ENCODE measurements at regions not wholly inside any gene's neighbourhood (a gene's known extent, or its start where the extent isn't known, plus 50 kb on each side); places are given as distances from the start of the nearest gene placed in this dataset.
A peak's percentile ranks its signal among the peaks of the same experiment; 100 is the strongest.

GRCh38 chr6:168216751-168217191 is 102.8 kb downstream of the DACT2 start:
- TF ChIP-seq NFE2L1 (CRISPR knock-in tag; IDR thresholded peaks at IDR 0.05) = no peak
- TF ChIP-seq, protein P1, sequence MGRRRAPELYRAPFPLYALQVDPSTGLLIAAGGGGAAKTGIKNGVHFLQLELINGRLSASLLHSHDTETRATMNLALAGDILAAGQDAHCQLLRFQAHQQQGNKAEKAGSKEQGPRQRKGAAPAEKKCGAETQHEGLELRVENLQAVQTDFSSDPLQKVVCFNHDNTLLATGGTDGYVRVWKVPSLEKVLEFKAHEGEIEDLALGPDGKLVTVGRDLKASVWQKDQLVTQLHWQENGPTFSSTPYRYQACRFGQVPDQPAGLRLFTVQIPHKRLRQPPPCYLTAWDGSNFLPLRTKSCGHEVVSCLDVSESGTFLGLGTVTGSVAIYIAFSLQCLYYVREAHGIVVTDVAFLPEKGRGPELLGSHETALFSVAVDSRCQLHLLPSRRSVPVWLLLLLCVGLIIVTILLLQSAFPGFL (CRISPR knock-in tag; IDR thresholded peaks at IDR 0.05; ENCODE audit: borderline replicate concordance) = no peak
- no peak for TF ChIP-seq FOXK1 (CRISPR knock-in tag; IDR thresholded peaks at IDR 0.05)
- TF ChIP-seq HMGXB4 (CRISPR knock-in tag; IDR thresholded peaks at IDR 0.05) = no peak
- TF ChIP-seq ESRRA (CRISPR knock-in tag; IDR thresholded peaks at IDR 0.05; ENCODE audit: borderline replicate concordance) = no peak
- TF ChIP-seq SOX15 (CRISPR knock-in tag; IDR thresholded peaks at IDR 0.05) = no peak
- no peak for TF ChIP-seq ZMAT4 (CRISPR knock-in tag; IDR thresholded peaks at IDR 0.05)
- TF ChIP-seq JUN (CRISPR knock-in tag; IDR thresholded peaks at IDR 0.05) = no peak
- no peak for TF ChIP-seq ZNF532 (CRISPR knock-in tag; IDR thresholded peaks at IDR 0.05; ENCODE audit: borderline replicate concordance)
- no peak for TF ChIP-seq ZNF425 (CRISPR knock-in tag; conservative IDR thresholded peaks at IDR 0.05)
- TF ChIP-seq ZNF121 (CRISPR knock-in tag; IDR thresholded peaks at IDR 0.05) = no peak
- TF ChIP-seq, protein P2, sequence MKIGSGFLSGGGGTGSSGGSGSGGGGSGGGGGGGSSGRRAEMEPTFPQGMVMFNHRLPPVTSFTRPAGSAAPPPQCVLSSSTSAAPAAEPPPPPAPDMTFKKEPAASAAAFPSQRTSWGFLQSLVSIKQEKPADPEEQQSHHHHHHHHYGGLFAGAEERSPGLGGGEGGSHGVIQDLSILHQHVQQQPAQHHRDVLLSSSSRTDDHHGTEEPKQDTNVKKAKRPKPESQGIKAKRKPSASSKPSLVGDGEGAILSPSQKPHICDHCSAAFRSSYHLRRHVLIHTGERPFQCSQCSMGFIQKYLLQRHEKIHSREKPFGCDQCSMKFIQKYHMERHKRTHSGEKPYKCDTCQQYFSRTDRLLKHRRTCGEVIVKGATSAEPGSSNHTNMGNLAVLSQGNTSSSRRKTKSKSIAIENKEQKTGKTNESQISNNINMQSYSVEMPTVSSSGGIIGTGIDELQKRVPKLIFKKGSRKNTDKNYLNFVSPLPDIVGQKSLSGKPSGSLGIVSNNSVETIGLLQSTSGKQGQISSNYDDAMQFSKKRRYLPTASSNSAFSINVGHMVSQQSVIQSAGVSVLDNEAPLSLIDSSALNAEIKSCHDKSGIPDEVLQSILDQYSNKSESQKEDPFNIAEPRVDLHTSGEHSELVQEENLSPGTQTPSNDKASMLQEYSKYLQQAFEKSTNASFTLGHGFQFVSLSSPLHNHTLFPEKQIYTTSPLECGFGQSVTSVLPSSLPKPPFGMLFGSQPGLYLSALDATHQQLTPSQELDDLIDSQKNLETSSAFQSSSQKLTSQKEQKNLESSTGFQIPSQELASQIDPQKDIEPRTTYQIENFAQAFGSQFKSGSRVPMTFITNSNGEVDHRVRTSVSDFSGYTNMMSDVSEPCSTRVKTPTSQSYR (CRISPR knock-in tag; IDR thresholded peaks at IDR 0.05) = no peak
- no peak for TF ChIP-seq OVOL2 (CRISPR knock-in tag; IDR thresholded peaks at IDR 0.05; ENCODE audit: borderline replicate concordance)
- TF ChIP-seq E2F5 (CRISPR knock-in tag; IDR thresholded peaks at IDR 0.05) = no peak
- no peak for TF ChIP-seq ZNF263 (CRISPR knock-in tag; IDR thresholded peaks at IDR 0.05; ENCODE audit: low read depth)
- no peak for TF ChIP-seq JAZF1 (CRISPR knock-in tag; IDR thresholded peaks at IDR 0.05)
- no peak for TF ChIP-seq MYBL2 (CRISPR knock-in tag; IDR thresholded peaks at IDR 0.05)
- Mint-ChIP-seq H3K9me3 (no peaks in the 10 kb centered on the region), H3K36me3 (no peaks in the 10 kb centered on the region), H3K4me3 (no peak overlapping the region), H3K27ac (peak overlapping the region; percentile 49; the same call in 1 of the 2 replicates), H3K4me1 (peaks cover 28% of the 10 kb centered on the region), H3K27me3 (ENCODE audit: low read depth) (peaks cover under 1% of the 10 kb centered on the region; the same call in 1 of the 2 replicates)
- ATAC-seq (peak; percentile 43), DNase-seq (ENCODE audit: low spot score) (no peak)
- POLR2A ChIA-PET = no interaction called here
- CTCF ChIA-PET = no interaction called here
